ENCODE measurements at regions not wholly inside any gene's neighbourhood (a gene's known extent, or its start where the extent isn't known, plus 50 kb on each side); places are given as distances from the start of the nearest gene placed in this dataset.

GRCh38 chr4:160831165-160831922, 1332.5 kb downstream of the FSTL5 start:
- no peak for DNase-seq (ENCODE audit: low spot score)

- DNase-seq (ENCODE audit: low spot score): no peak
Observed at GRCh38 chr4:160835789-160836188, 1328.0 kb downstream of the FSTL5 start.

GRCh38 chr4:160836431-160836830, 1327.4 kb downstream of the FSTL5 start:
- DNase-seq (ENCODE audit: low spot score): no peak

GRCh38 chr4:160846121-160846520, 1317.7 kb downstream of the FSTL5 start:
- no peak for DNase-seq (ENCODE audit: low spot score)

- DNase-seq (ENCODE audit: low spot score): no peak
Observed at GRCh38 chr4:160847228-160847627, 1316.6 kb downstream of the FSTL5 start.

GRCh38 chr4:160848489-160848888, 1315.3 kb downstream of the FSTL5 start:
- DNase-seq (ENCODE audit: low spot score): no peak

- DNase-seq (ENCODE audit: low spot score): no peak
Observed at GRCh38 chr4:160848901-160849760, 1314.7 kb downstream of the FSTL5 start.

GRCh38 chr4:160864253-160864652, 1299.5 kb downstream of the FSTL5 start:
- DNase-seq (ENCODE audit: low spot score): no peak

- no peak for DNase-seq (ENCODE audit: low spot score)
Observed at GRCh38 chr4:160869899-160870298, 1293.9 kb downstream of the FSTL5 start.

- DNase-seq (ENCODE audit: low spot score): no peak
Observed at GRCh38 chr4:160872491-160872890, 1291.3 kb downstream of the FSTL5 start.

GRCh38 chr4:160877087-160877790, 1286.6 kb downstream of the FSTL5 start:
- DNase-seq (ENCODE audit: low spot score): no peak

GRCh38 chr4:160880180-160880579, 1283.6 kb downstream of the FSTL5 start:
- DNase-seq (ENCODE audit: low spot score): no peak

- no peak for DNase-seq (ENCODE audit: low spot score)
Observed at GRCh38 chr4:160887668-160888067, 1276.1 kb downstream of the FSTL5 start.

GRCh38 chr4:160894128-160894527, 1269.7 kb downstream of the FSTL5 start:
- no peak for DNase-seq (ENCODE audit: low spot score)

GRCh38 chr4:160894809-160895208, 1269.0 kb downstream of the FSTL5 start:
- DNase-seq (ENCODE audit: low spot score): no peak

- no peak for DNase-seq (ENCODE audit: low spot score)
Observed at GRCh38 chr4:160927311-160927710, 1236.5 kb downstream of the FSTL5 start.

- no peak for DNase-seq (ENCODE audit: low spot score)
Observed at GRCh38 chr4:160928482-160928881, 1235.3 kb downstream of the FSTL5 start.

- DNase-seq (ENCODE audit: low spot score): no peak
Observed at GRCh38 chr4:160947653-160948052, 1216.1 kb downstream of the FSTL5 start.

GRCh38 chr4:160956875-160957274, 1206.9 kb downstream of the FSTL5 start:
- DNase-seq (ENCODE audit: low spot score): no peak

- no peak for DNase-seq (ENCODE audit: low spot score)
Observed at GRCh38 chr4:160969925-160970324, 1193.9 kb downstream of the FSTL5 start.

GRCh38 chr4:160980091-160980490, 1183.7 kb downstream of the FSTL5 start:
- DNase-seq (ENCODE audit: low spot score): no peak

GRCh38 chr4:160981083-160981482, 1182.7 kb downstream of the FSTL5 start:
- no peak for DNase-seq (ENCODE audit: low spot score)

GRCh38 chr4:160983035-160983434, 1180.8 kb downstream of the FSTL5 start:
- no peak for DNase-seq (ENCODE audit: low spot score)

All from hepatic stellate cell (primary cell).